Loucy (cell line): ENCODE measurements at regions not wholly inside any gene's neighbourhood (a gene's known extent, or its start where the extent isn't known, plus 50 kb on each side); places are given as distances from the start of the nearest gene placed in this dataset.

Experiments
- CTCF ChIP-seq: fragments of 200-600 bp; sonication (generic); conservative IDR thresholded peaks from 2 replicates; pipeline ENCODE4 v1.5.1; 2014; ENCODE audit warnings: mild to moderate bottlenecking, antibody characterized with exemption, low read length
- EZH2phosphoT487 ChIP-seq: fragments of 200-600 bp; IDR thresholded peaks from 2 replicates; pipeline ENCODE4 v1.6.1; 2018; ENCODE audit warnings: antibody characterized with exemption, mild to moderate bottlenecking, moderate library complexity, borderline replicate concordance

GRCh38 chr2:123371535-123371934 lies 653.6 kb upstream of the CNTNAP5 start:
- TF ChIP-seq CTCF (no peak), EZH2phosphoT487 (no peak)
